NB4 (cell line): ENCODE measurements at regions not wholly inside any gene's neighbourhood (a gene's known extent, or its start where the extent isn't known, plus 50 kb on each side); places are given as distances from the start of the nearest gene placed in this dataset.

Source experiments
- DNase-seq: peaks from one replicate; pipeline ENCODE4 v3.0.0; 2010; ENCODE audit warnings: low read depth
- H3K4me3 ChIP-seq: one replicate; pipeline ENCODE4 v1.5.1; 2011; ENCODE audit warnings: mild to moderate bottlenecking, low read depth, low read length, moderate library complexity
- CTCF ChIP-seq: IDR thresholded peaks from one replicate; pipeline ENCODE4 v1.5.1; 2012; ENCODE audit warnings: low read depth, low read length
- MAX ChIP-seq: IDR thresholded peaks from 2 replicates; pipeline ENCODE4 v1.6.1; 2011; ENCODE audit warnings: low read depth, low read length
- MYC ChIP-seq: IDR thresholded peaks from 2 replicates; pipeline ENCODE4 v1.6.1; 2011; ENCODE audit warnings: low read depth, low read length
- POLR2A ChIP-seq: IDR thresholded peaks from 2 replicates; pipeline ENCODE4 v1.6.1; 2011; ENCODE audit warnings: mild to moderate bottlenecking; ENCODE audit not compliant: insufficient read length; ENCODE audit errors: extremely low read depth

- TF ChIP-seq MAX (no peak), MYC (no peak), POLR2A (no peak), CTCF (no peak)
- H3K4me3 ChIP-seq: no peak overlapping the region
- DNase-seq: no peak
Observed at GRCh38 chr10:57018452-57018851, 657.4 kb upstream of the ZWINT start.

- TF ChIP-seq CTCF (no peak), MAX (no peak), MYC (no peak), POLR2A (no peak)
Observed at GRCh38 chr10:57017356-57018037, 656.4 kb upstream of the ZWINT start.

GRCh38 chr10:57015595-57016318 lies 654.7 kb upstream of the ZWINT start:
- no peak overlapping the region for H3K4me3 ChIP-seq
- TF ChIP-seq POLR2A (no peak), MYC (no peak), CTCF (no peak), MAX (no peak)
- DNase-seq: no peak

More at GRCh38 chr10:57017356-57018037, 656.4 kb upstream of the ZWINT start:
- H3K4me3 ChIP-seq: no peak overlapping the region
- no peak for DNase-seq

- H3K4me3 ChIP-seq: no peak overlapping the region
- no peak for TF ChIP-seq POLR2A
- TF ChIP-seq MYC: no peak
- TF ChIP-seq CTCF: no peak
- no peak for TF ChIP-seq MAX
- DNase-seq: no peak
Observed at GRCh38 chr10:57015187-57015586, 654.1 kb upstream of the ZWINT start.

- TF ChIP-seq MYC (no peak), POLR2A (no peak), CTCF (no peak), MAX (no peak)
- H3K4me3 ChIP-seq: no peak overlapping the region
- DNase-seq: no peak
Observed at GRCh38 chr10:57014758-57015157, 653.7 kb upstream of the ZWINT start.
